ENCODE measurements at regions not wholly inside any gene's neighbourhood (a gene's known extent, or its start where the extent isn't known, plus 50 kb on each side); places are given as distances from the start of the nearest gene placed in this dataset.

GRCh38 chr10:123445261-123445775, 220.8 kb upstream of the GPR26 start:
- TF ChIP-seq CTCF (IDR thresholded peaks at IDR 0.05), result no peak
- TF ChIP-seq POLR2A (IDR thresholded peaks at IDR 0.05), result no peak
